AG04450 (cell line): ENCODE measurements at regions not wholly inside any gene's neighbourhood (a gene's known extent, or its start where the extent isn't known, plus 50 kb on each side); places are given as distances from the start of the nearest gene placed in this dataset.
"Not testable (repeated sequence)": the region's sequence is repeated elsewhere in the genome, so short reads cannot be mapped to it uniquely, and the experiment has no call there.

ENCODE experiments used
- CTCF ChIA-PET: fragments of 300-600, 350-600 bp; formaldehyde crosslinking; extraction: SDS; loops from one replicate; lab custom pipeline; 2022; ENCODE audit warnings: antibody characterized with exemption, inconsistent platforms; lab: Charles Lee
- POLR2A ChIA-PET: fragments of 350-600 bp; formaldehyde crosslinking; extraction: SDS; loops from one replicate; lab custom pipeline; 2021; ENCODE audit warnings: antibody characterized with exemption, inconsistent platforms; lab: Yijun Ruan, JAX
- DNase-seq: peaks from one replicate; pipeline ENCODE4 v3.0.0-alpha.2; 2011; ENCODE audit warnings: low read depth, low spot score
- H3K27ac ChIP-seq: one replicate; pipeline ENCODE4 v1.5.1; 2012; ENCODE audit warnings: low read depth, low read length, control low read depth
- H3K27me3 ChIP-seq: one replicate; pipeline ENCODE4 v1.6.0; 2012; ENCODE audit warnings: low read length; ENCODE audit not compliant: control insufficient read depth, insufficient read depth
- H3K4me3 ChIP-seq: 2 replicates; pipeline ENCODE4 v1.5.1; 2011; ENCODE audit warnings: mild to moderate bottlenecking, low read depth, low read length, control low read depth
- H3K9me3 ChIP-seq: 2 replicates; pipeline ENCODE4 v1.5.1; 2012; ENCODE audit warnings: low read length; ENCODE audit not compliant: control insufficient read depth, insufficient read depth
- TF ChIP-seq, protein P1 (sequence below): IDR thresholded peaks from 2 replicates; pipeline ENCODE4 v1.5.1; 2011; ENCODE audit warnings: low read depth, low read length, control low read depth, inconsistent platforms

- no peak for DNase-seq
- CTCF ChIA-PET, result interaction anchor here (1.2 kb wide), 1 partner anchor 238 kb away, joined by 8 read pairs; no protein-coding TSS in a partner anchor
- POLR2A ChIA-PET, result interaction anchor here (0.6 kb wide), 1 partner anchor 65 kb away, joined by 4 read pairs; no protein-coding TSS in a partner anchor
- TF ChIP-seq, protein P1, sequence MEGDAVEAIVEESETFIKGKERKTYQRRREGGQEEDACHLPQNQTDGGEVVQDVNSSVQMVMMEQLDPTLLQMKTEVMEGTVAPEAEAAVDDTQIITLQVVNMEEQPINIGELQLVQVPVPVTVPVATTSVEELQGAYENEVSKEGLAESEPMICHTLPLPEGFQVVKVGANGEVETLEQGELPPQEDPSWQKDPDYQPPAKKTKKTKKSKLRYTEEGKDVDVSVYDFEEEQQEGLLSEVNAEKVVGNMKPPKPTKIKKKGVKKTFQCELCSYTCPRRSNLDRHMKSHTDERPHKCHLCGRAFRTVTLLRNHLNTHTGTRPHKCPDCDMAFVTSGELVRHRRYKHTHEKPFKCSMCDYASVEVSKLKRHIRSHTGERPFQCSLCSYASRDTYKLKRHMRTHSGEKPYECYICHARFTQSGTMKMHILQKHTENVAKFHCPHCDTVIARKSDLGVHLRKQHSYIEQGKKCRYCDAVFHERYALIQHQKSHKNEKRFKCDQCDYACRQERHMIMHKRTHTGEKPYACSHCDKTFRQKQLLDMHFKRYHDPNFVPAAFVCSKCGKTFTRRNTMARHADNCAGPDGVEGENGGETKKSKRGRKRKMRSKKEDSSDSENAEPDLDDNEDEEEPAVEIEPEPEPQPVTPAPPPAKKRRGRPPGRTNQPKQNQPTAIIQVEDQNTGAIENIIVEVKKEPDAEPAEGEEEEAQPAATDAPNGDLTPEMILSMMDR, result no peak
- Histone ChIP-seq H3K4me3 (no peak overlapping the region), H3K27me3 (no peaks in the 10 kb centered on the region), H3K27ac (no peak overlapping the region), H3K9me3 (no peaks in the 10 kb centered on the region)
Measured at GRCh38 chr14:65173973-65174693, 71.8 kb upstream of the MAX start.

- ChIA-PET POLR2A (interaction anchor here (0.6 kb wide), 1 partner anchor 64 kb away, joined by 4 read pairs; no protein-coding TSS in a partner anchor), CTCF (interaction anchor here (1.2 to 3.1 kb wide), 2 partner anchors 237 to 650 kb away, joined by 8 to 12 read pairs; no protein-coding TSS in a partner anchor)
- H3K4me3 ChIP-seq, result no peak overlapping the region
- H3K27me3 ChIP-seq, result no peaks in the 10 kb centered on the region
- DNase-seq, result no peak
- TF ChIP-seq, protein P1, result no peak
- H3K9me3 ChIP-seq, result no peaks in the 10 kb centered on the region
- H3K27ac ChIP-seq, result no peak overlapping the region
Measured at GRCh38 chr14:65174783-65175182, 72.5 kb upstream of the MAX start.

DNA sequence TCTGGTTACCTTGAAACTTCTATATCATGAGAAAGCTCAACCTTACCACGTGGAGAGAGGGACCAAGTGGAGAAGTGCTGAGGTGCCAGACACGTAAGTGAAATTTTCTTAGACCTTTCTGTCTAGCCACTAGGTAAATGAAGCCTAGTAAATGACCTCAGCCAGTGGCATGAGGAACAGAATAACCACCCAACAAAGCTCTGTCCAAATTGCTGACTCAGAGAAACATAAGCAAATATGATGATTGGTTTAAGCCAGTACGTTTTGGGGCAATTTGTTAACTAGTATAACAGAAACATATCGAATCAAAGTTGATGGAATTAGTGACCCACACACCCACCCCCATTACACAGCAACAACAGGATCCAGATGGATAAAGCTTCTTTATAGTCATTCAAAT lies 75.2 kb upstream of the MAX start:
- Histone ChIP-seq H3K27me3 (no peaks in the 10 kb centered on the region), H3K4me3 (no peak overlapping the region), H3K9me3 (no peaks in the 10 kb centered on the region; the same call in 1 of the 2 replicates), H3K27ac (no peak overlapping the region)
- CTCF ChIA-PET, result interaction anchor here (0.9 to 3.1 kb wide), 4 partner anchors 9 to 647 kb away, joined by 3 to 12 read pairs (median 4); no protein-coding TSS in a partner anchor
- POLR2A ChIA-PET, result interaction anchor here (1.3 kb wide), 1 partner anchor 235 kb away, joined by 3 read pairs; the partner anchor contains the start of gene FUT8
- DNase-seq, result no peak
- TF ChIP-seq, protein P1, result no peak

DNA sequence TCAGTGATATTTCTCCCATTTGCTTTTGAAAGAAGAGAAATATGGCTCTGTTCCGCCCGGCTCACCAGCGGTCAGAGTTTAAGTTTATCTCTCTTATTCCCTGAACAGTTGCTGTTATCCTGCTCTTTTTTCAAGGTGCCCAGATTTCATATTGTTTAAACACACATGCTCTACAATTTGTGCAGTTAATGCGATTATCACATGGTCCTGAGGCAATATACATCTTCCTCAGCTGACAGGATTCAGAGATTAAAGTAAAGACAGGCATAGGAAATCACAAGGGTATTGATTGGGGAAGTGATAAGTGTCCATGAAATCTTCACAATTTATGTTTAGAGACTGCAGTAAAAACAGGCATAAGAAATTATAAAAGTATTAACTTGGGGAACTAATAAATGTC lies 76.9 kb upstream of the MAX start:
- POLR2A ChIA-PET, result not testable (repeated sequence)

GRCh38 chr14:65179918-65180724 lies 77.8 kb upstream of the MAX start:
- Histone ChIP-seq H3K9me3 (no peaks in the 10 kb centered on the region; the same call in 1 of the 2 replicates), H3K4me3 (no peak overlapping the region), H3K27ac (peak overlapping the region; percentile 68), H3K27me3 (no peaks in the 10 kb centered on the region)
- TF ChIP-seq, protein P1, result no peak
- DNase-seq, result peak; percentile 65
- POLR2A ChIA-PET, result interaction anchor here (1.6 kb wide), 1 partner anchor 232 kb away, joined by 7 read pairs; no protein-coding TSS in a partner anchor
- CTCF ChIA-PET, result interaction anchor here (0.6 kb wide), 1 partner anchor 242 kb away, joined by 4 read pairs; no protein-coding TSS in a partner anchor

More for the DNA sequence above, 76.9 kb upstream of the MAX start:
- H3K9me3 ChIP-seq, H3K4me3 ChIP-seq, H3K27me3 ChIP-seq, CTCF ChIA-PET, H3K27ac ChIP-seq, DNase-seq: not testable (repeated sequence)
